HG03280 (cell line): ENCODE measurements at regions not wholly inside any gene's neighbourhood (a gene's known extent, or its start where the extent isn't known, plus 50 kb on each side); places are given as distances from the start of the nearest gene placed in this dataset.

Source experiments
- ATAC-seq: cut with Tn5 transposase; IDR thresholded peaks from one replicate; pipeline ENCODE4 v1.9.1; 2021; ENCODE audit warnings: mild to moderate bottlenecking, moderate library complexity; ENCODE audit not compliant: unreplicated experiment

DNA sequence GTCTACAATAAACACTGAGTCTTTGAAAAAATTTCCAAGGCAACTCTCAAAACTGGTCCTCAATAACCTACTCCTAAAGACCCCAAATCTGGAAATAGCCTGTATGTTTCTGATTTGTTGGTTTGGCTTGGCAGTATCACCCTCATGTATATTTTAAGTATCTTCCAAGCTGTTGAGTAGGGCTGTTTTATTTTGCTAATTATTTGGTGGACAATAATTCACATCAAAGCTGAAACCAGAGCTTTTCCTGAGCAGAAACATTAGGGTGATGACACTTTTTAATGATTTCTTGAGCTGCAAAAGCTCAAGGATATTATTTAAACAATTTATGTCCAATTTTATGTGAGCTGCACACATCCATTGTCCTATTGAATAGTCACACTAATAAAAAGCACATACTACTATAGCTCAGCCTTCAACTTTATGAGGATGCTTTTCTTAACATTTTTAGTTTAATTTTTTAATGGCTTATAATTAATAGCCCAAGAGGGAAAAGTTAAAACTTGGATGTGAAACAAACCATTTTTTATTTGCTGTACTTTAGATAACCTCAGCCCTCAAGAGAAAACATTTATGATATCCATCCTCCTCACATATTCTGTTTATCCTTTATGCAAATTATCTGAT lies 393.1 kb downstream of the TAF11L14 start:
- no peak for ATAC-seq

DNA sequence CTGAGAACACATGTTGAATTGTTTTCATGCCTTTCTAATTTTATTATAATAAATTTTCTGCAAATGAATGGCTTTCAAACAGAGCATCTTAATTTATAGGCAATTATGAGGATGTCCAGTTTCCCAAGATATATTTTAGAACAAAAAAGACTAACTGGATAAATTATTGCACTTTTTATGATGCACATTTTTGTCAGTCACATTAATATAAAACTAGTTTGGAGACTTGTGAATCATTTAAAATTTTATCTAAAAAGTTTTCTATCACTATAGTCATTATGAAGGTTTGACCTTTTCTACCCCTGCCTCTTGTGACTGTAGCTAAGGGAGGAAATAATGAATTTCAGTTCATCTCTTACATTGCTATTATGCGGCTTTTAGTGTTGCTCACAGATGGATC lies 393.8 kb downstream of the TAF11L14 start:
- no peak for ATAC-seq

DNA sequence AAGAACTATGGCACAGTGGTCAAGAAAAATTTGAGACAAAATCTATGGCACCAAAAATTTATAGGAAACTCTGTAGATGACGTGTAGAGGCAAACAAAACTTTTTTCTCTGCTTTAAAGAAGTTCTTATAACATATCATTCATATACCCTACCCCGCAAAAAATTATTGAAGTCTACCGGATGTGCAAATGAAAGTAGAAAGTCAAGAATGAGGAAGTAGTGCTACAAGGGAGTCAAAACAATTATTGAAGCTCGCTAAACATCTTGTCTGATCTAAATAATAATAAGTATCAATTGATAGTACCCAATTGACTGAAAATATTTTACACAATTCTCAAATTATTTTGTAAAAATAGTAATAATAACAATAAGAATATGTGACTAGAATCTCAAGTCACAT lies 398.5 kb downstream of the TAF11L14 start:
- no peak for ATAC-seq

DNA sequence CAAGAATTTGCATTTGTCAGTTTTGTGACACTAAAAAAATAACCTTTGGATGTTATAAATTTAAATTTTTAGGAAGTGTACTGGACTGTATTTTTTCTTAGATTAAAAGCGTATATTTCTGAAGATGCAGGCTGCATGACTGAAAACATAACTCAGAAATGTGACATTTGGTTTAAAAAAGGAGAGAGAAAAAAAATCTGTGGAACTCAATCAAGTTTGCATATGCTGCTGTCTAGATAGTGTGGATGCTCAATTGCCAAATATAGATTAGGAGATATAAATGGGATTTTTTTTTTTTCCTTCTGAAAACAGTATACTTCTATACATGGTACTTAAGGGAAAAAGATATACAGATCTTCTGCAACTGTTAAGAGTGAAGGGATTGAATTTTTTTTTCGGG lies 402.3 kb downstream of the TAF11L14 start:
- no peak for ATAC-seq

DNA sequence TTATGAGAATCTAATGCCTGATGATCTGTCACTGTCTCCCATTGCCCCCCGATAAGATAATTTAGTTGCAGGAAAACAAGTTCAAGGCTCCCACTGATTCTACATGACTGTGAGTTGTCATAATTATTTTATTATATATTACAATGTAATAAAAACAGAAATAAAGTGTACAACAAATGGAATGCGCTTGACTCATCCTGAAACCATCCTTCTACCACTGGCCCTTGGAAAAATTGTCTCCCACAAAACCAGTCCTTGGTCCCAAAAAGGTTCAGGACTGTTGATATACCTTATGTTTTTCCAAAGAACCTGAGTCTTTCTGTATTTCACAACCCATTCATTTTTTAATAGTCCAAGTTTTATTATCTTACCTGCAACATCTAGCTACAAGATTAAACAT lies 403.5 kb downstream of the TAF11L14 start:
- ATAC-seq = no peak

DNA sequence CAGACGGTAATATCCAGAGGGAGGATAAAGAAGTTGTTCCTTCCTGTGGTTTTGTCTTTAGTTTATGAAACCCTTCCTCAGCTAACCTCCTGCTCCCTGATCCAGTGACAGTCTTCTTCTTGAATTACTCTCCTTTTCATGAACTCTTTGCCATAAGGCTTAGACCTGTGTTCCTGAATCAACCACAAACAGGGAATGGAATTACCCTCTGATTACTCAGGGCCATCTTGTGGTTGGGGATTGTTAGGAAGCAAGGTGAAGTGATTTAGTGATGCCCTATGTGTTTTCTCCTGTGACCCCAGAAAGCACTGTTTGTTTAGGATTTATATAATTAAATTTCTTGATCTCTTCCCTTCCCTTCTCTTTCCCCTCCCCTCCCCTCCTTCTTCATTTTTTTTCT lies 409.1 kb downstream of the TAF11L14 start:
- no peak for ATAC-seq

DNA sequence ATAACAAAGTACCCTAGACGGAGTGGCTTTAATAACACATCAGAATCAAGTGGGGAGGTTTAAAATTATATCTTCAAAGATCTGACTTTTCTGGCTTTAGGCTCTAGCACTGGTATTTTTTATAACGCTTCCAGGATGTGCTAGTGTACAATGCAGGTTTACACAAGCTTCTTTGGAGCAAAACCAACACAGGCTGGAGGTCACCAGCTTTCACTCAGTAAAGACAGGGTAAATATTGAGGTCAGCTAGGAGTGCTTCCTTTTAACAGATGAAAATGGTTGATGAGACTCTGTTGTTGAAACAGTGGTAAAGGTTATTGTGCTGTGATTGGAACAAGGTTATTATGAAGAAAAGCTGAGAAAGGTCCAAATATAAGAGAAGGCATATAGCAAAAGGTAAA lies 414.2 kb downstream of the TAF11L14 start:
- ATAC-seq = no peak

DNA sequence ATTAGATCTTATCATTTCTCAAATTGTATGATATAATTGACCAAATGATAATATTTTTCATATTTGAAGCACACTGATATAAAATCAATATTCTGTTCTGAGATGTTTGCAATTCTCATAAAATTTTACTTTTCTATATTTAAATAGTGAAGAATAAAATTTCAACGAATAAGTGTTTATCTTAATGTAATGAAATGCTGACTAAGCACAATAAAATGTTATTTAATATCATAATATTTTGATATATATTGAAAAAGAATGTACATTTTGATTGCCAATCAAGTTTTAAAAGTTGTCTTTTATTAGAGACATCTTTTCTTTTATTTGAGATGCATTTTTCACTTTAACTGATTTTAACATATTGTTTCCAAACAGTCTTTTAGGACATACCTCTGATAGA lies 416.1 kb downstream of the TAF11L14 start:
- ATAC-seq = no peak

DNA sequence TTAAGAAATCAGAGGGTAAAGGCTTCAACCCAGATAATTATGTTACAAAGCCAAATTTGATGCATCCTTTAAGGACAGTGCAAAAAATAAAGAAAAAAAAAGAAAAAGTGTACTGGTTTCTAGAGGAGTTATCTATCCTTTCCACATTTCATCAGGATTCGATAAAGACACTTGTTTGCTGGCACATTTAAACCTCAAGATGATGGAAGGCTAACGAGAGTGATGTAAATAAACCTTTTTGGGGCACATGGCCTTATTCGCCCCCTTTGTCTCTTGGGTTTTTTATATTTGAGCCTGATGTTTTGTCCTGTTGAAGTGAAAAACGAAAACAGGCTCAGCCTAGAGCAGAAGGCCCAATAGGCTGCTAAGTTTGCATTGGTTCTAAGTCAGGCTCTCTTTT lies 416.5 kb downstream of the TAF11L14 start:
- no peak for ATAC-seq

DNA sequence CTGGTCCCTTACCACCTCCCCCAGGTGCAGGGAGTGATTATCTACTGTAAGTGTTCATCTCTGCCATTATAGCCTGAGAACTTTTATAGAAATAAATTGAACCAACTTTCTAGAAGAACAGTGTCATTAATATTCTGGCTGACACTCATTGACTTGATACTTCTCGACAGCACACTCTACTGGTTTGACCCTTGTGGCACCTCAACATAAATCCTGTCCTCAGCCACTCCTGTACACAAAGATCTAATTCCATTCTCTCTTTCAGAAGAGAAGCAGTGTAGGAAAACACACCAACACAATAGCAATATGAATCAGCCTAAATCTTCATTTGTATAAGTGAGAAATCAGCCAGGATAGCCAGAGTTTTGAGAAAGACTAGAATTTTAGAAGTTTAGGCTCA lies 417.7 kb downstream of the TAF11L14 start:
- no peak for ATAC-seq

DNA sequence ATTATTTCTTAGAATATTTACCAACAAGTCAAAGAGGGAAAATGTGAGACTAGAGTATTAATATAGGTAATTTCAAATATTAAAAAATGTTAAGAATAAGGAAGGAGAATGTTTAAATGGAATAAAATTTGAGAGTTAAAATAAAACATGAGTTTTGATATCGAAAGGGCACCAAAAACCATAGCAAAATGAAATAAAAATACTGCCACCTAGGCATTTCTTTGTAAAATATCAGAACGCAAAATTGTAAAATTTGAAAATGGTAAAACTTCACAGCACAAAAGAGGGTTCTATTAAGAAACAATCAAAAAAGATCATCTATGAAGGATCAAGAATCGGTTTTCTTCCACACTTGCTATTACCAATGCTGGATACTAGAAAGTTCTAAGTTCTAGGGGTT lies 418.3 kb downstream of the TAF11L14 start:
- no peak for ATAC-seq

DNA sequence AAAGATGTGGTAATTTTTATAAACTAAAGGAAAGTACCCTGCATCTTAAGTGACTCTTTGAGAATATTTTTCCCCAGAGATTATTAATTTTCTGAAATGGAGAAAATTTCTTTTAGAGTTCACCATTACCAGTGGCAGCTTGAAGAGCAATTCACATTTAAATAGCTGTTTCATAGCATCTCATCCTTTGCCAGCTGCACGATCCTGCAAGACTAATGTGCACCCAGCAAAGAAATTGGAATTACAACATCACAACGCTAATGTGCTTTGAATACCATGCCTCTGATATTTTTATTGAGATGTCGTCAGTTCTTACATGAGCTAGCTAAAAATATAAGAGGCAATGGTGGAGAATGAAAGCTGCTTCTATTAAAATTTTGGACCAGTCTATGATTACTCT lies 423.5 kb downstream of the TAF11L14 start:
- ATAC-seq = no peak

DNA sequence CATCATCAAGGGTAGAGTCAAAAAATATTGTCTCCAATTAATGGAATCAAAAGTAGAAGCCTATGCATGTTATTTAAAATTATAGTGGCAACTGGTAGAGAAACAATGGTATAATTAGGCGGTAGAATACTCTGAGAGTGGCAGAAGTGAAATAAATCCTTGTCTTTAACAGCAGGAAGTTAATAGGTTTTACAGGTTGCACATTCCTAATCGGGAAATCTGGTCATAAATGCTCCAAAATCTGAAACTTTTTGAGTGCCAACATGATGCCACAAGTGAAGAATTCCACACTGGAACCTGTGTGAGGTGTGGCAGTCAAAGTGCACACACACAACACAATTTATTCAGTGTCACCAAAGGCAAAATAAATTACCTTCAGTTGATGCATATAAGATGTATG lies 433.4 kb downstream of the TAF11L14 start:
- ATAC-seq = no peak

DNA sequence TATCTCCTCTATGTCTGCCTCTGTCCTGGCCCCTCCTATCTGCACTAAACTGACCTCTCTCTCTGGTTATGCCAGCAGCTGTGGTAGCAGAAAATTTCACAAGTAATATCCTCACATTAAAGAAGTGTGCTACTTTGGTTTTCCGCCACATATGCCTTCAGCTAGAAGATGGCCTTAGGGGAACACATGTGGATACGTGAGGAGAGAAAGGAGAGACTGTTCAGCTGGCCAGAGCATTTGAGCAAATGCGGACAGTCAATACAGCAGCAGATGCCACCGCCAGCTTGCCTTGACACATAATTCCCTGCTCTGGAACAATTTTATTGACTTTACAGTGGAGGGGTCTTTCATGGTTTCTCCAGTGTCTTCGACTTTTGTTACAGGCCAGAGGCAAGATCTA lies 434.6 kb downstream of the TAF11L14 start:
- no peak for ATAC-seq

DNA sequence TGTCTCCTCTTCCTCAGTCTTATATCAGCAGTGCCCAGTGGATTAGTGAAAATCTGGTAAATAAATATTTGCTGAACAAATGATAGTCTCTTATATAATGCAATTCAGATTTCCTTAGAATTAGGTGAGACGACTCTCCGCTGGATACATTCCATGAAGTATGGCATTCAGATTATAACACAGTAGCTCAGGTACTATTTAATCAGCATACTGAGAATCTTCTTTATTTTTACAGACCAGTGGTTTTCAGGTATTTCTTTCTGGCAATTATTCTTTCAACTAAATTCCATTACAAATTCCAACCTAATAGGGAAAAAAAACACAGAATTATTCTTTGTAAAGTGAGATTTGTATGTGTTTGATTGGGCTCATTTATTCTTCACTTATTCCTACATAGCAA lies 435.5 kb downstream of the TAF11L14 start:
- ATAC-seq = no peak

DNA sequence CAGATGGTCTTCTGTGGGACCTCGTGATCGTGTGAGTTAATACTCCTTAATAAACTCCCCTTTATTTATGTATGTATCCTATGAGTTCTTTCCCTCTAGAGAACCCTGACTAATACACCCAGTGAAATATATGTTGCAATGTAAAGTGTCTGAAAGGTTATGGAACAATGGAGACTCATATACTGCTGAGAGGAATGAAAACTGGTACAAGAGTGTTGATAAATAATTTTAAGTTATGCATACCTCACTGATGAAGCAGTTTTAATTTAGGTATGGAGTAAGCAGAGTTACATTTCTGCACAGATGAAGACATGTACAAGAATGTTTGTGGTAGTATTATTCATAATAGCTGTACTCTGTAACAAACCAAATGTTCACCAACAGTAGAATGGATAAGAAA lies 438.3 kb downstream of the TAF11L14 start:
- ATAC-seq = no peak

DNA sequence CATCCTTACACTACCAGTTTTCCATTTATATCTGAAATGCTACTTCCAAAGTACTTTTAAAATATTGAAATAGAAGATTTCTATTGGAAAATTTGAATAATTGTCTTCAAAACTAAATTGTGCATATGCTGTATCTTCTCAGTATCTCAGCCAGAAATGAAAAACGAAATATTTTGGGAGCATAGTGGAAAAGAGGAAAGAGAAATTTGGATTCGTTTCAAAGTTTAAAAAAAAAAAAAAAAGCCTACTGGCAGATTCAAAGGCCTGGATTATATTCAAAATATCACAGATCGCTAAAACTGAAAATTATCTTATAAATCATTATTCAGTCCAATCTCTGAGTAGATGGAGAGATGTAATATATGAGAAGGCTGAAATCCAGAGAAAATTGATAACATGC lies 440.7 kb downstream of the TAF11L14 start:
- no peak for ATAC-seq

DNA sequence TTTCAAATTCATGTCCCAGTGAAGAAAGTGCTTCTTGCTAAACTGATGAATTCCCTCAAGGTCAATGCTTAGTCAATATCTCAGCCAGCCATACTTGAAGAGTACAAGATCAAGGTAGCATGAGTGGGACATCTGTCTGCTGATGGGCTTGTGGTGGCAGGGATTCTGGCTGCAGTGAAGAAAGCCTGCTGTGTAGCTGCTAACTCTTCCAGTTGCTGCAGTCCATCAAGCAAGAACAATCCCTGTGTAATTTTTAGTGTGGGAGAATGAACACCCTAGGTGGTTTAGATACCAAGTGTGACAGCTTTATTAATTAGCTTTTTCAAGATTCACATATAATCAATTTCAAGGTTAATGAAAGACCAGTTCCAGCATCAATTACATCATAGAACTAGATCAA lies 443.9 kb downstream of the TAF11L14 start:
- ATAC-seq = no peak

DNA sequence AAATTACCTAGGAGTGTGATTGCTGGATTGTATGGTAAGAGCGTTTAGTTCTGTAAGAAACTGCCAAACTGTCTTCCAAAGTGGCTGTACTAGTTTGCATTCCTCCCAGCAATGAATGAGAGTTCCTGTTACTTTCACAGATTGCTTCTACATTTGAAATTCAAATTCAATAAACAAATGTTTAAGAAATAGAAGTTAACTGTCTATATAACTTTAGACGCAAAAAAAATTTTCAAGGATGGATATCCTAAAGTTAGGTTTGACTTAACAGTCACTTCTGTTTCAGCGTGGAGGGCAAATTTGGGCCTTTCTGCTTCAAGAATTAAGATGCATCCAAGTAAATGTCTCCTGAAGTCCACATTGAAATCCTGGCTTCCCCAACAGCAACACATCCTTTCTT lies 445.6 kb downstream of the TAF11L14 start:
- ATAC-seq = no peak

DNA sequence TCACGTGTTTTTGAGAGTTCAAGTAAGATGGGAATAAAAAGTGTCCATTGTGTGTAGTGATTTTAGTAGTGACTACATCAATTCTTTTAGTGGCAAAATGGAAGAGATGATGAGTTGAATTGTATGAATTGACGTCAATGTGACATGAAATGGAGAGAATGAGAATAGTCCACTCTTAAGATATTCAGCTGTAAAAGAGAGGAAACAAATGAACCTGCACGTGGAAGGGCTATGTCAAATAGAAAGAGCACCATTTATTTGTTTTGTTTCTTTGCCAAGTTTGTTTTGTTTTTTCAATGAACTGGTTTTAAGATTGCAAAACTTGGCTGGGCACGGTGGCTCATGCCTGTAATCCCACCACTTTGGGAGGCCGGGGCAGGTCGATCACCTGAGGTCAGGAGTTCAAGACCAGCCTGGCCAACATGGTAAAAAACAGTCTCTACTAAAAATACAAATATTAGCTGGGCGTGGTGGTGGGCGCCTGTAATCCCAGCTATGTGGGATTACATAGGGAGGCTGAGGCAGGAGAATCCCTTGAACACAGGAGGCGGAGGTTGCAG lies 453.8 kb downstream of the TAF11L14 start:
- no peak for ATAC-seq

DNA sequence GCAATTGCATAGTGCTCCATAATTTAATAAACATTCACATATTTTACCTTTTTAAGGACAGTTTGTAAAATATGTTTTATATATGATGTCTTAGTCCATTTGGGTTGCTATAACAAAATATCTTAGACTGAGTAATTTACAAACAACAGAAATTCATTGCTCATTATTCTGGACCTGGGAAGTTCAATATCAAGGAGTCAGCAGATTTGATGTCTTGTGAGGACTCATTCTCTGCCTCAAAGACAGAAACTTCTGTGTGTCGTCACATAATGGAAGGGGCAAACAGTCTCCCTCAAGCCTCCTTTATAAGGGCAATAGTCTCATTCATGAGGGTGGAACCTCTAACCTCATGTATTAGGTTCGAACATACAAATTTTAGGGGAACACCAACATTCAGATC lies 455.9 kb downstream of the TAF11L14 start:
- ATAC-seq = no peak

DNA sequence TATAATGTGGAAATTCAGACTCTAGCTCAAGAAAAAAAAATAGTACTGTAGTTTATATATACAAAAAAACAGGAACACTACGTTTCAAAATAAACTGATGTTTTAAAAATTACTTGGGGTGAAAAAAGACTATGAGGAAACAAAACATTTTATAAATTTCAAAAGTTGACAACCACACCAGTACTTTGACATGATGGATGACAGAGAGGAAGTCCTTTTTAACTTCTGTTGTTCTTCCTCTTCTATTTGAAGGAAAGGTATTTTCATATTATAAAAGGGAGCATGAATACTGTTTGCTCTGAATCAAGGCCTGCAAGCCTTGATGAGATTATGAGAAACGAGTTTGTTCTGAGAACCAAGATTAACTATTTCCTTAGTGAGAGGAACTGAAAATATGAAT lies 456.9 kb downstream of the TAF11L14 start:
- ATAC-seq = no peak

DNA sequence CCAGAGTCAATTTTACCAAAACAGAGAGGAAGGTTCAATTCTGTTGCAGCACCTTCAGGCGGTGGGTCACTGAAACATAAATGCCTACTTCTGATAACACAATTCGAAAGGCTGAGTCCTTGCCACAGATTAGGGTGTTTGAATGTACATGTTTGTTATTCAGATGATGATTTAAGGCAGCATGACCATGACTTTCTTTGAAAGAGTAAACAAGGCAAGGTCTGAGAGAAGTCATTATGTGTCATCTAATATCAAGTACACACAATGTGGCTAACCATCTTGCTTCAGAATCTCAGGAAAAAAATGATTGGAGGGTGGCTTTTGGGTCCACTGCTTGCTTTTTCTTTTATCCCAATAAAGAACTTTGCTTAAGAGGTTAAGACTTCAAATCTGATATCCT lies 457.5 kb downstream of the TAF11L14 start:
- ATAC-seq = no peak
